VCaP (cell line): ENCODE measurements at regions not wholly inside any gene's neighbourhood (a gene's known extent, or its start where the extent isn't known, plus 50 kb on each side); places are given as distances from the start of the nearest gene placed in this dataset.

Experiments
- H3K27ac ChIP-seq: fragments of 450-650 bp; 2 replicates; pipeline ENCODE4 v1.5.1; 2017
- TF ChIP-seq, protein P1 (sequence below): fragments of 450-650 bp; conservative IDR thresholded peaks from 2 replicates; pipeline ENCODE4 v1.5.1; 2017; ENCODE audit warnings: mild to moderate bottlenecking, moderate library complexity

DNA sequence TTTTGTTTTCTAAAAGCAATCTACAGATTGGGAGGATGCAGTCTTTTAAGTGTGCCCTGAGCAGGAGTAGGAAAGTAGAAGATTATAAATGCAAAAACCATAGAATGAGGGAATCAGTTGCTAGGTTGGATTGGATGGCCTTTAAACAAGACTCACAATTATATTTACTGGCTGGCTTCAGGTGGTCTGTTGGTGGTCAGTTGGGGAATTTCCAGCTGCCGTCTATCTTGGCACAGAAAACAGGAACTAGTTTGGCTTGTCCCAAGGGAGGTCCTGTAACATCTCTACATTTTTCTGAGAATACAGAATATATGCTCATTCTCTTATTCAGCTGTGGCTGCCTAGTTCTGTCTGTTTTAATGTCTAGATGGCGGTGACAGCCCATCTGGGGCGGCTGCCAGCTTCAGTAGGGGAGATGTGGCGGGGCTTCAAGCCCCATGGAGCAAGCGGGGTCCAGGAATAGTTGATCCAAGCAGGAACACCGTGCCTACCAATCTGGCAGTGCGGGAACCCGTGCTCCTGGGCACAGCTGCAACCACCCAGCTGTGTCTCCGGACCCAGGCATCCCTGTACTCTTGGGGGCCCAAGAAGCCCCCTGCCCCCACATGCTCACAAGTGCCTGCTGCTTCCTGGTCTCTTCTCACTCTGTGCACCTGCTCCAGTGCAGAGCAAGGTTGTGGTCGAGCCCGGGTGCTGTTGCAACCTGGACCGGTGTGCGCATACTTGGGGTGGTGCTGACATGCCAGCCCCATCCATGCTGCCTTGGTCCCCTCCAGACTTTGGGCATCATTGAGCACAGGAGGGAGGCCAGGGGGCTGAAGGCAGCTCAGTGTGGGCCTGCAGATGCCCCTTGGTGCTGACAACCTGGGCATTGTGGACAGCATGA is 1182.6 kb downstream of the AMY1C start:
- TF ChIP-seq, protein P1, sequence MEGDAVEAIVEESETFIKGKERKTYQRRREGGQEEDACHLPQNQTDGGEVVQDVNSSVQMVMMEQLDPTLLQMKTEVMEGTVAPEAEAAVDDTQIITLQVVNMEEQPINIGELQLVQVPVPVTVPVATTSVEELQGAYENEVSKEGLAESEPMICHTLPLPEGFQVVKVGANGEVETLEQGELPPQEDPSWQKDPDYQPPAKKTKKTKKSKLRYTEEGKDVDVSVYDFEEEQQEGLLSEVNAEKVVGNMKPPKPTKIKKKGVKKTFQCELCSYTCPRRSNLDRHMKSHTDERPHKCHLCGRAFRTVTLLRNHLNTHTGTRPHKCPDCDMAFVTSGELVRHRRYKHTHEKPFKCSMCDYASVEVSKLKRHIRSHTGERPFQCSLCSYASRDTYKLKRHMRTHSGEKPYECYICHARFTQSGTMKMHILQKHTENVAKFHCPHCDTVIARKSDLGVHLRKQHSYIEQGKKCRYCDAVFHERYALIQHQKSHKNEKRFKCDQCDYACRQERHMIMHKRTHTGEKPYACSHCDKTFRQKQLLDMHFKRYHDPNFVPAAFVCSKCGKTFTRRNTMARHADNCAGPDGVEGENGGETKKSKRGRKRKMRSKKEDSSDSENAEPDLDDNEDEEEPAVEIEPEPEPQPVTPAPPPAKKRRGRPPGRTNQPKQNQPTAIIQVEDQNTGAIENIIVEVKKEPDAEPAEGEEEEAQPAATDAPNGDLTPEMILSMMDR = no peak
- H3K27ac ChIP-seq = no peak overlapping the region

DNA sequence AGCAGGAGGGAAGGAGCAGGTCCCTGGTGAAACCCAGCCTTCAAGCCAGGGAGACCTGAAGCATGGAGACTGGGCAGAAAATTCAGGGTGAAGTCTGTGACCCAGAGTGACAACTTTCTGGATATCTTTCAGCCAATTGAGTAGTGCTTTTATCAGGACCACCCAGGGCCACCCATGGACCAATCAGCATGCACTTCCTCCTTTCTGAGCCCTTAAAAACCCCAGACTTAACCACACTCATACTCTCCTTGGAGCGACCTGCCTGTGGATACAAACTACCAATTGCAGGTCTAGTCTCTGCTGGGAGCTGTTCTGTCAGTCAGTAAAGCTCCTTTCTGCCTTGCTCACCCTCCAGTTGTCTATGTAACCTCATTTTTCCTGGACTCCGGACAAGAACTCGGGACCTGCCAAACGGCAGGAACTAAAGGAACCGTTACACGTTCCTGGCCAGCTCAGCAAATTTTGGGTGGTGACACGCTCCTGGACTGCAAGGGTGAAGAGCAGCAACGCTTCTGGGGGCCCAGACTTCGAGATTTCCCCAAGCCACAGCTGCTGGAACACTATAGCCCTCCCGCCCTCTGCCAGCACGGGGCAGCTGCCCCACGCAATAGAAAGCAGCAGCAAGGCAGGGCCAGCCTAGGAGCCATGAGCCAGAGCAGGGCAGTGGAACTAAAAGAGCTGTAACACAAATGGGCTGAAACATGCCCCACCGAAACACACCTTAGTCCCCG is 1183.4 kb downstream of the AMY1C start:
- TF ChIP-seq, protein P1 = no peak
- no peak overlapping the region for H3K27ac ChIP-seq

DNA sequence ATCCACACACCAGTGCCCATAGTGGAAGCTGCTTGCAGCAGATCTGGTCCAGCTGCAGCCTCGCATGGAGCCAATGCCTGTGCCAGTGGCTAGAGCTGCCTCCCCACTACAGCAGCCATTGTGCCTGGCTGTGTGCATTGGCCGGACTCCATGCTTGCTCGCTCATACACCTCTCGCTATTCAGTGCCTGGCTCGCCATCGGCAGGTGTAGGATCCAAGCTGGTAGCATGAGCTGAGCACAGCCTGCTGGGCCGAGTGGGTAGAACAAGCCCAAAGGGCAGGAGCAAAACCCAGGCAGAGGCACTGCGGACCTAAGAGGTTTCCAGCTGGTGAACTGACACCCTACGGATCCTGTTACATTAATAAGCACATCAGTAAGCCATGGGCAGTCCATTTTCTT is 1184.1 kb downstream of the AMY1C start:
- TF ChIP-seq, protein P1 = no peak
- H3K27ac ChIP-seq = no peak overlapping the region

DNA sequence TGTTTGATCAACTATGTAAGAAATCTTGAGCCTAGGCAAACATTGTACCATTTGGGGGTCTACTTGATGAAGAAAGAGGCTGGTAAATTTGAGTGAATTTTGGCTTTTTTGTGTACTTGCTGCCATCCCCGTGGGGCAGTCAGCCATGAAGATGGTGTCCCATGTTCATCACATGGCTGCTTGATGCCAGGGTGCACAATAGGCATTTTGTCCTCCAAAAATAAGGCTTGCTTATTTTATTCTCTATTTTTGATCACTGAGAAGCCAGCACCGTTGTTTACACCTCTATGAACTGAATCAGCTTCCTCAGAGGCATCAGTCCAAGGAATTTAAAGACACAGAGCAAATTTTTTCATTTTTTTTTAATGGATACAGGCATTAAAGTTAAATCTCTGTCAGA is 1195.7 kb downstream of the AMY1C start:
- no peak overlapping the region for H3K27ac ChIP-seq
- TF ChIP-seq, protein P1 = no peak

DNA sequence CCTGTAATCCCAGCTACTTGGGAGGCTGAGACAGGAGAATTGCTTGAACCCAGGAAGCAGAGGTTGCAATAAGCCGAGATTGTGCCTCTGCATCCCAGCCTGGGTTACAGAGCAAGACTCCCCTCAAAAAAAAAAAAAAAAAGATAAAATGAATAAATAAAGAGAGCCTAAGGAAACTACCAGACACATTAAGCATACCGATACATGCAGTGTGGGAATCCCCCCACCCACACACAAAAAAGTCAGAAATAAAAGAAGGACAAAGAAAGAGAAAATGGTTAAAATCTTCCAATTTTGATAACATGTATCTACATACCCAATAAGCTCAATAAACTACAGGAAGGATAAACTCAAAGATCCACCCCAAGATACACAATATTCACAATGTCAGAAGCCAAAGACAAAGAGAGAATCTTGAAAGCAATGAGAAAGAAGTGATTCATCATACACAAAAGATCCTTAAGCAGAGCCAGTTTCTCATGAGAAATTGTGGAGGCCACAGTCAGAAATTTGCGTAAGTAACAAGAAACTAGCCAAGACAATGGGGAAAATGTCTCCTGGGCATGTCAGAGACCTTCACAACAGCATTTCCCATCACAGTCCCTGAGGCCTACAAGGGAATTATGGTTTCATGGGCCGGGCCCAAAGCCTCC is 1197.0 kb downstream of the AMY1C start:
- TF ChIP-seq, protein P1 = no peak
- no peak overlapping the region for H3K27ac ChIP-seq

DNA sequence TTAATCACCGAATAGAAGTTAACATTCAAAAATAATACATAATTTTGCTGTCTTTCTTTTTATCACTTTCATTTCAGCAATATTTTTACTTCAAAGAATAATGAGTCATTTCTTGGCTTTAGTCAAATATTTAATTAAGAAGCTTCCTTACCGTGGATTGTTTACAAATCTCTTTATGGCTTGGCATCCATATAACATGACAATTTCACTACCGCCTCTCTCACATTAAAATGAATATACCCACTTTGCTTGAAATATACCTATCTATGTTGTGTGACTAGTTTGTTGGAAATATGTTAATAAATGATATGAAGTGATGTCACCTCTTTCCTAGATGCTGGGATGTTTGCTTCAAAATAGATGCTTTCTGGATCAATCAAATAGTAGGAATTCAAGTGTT is 1203.9 kb downstream of the AMY1C start:
- TF ChIP-seq, protein P1 = no peak
- H3K27ac ChIP-seq = peak overlapping the region; percentile 85

DNA sequence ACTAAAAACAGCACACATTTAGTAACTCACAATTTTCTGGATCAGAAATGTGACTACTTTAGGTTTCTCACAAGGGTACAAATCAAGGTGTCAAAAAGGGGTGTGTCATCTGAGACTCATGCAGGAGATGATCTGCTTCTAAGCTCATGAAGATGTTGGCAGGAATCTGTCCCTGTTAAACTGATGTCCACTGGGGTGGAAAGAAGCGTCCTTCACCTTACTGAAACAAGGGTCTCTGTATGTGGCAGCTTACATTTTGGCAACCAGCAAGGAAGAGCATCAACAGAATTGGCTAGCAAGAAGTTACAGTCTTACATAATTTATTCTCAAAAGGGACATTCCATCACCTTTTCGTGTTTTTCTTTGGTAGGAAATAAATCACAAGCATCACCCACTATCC is 1223.8 kb downstream of the AMY1C start:
- no peak overlapping the region for H3K27ac ChIP-seq
- TF ChIP-seq, protein P1 = no peak
